ENCODE measurements at regions not wholly inside any gene's neighbourhood (a gene's known extent, or its start where the extent isn't known, plus 50 kb on each side); places are given as distances from the start of the nearest gene placed in this dataset.

GRCh38 chr3:24929521-24929920 lies 434.9 kb upstream of the THRB start:
- DNase-seq: no peak

- DNase-seq: no peak
These were observed 438.8 kb upstream of the THRB start for GRCh38 chr3:24933401-24933800.

GRCh38 chr3:24936574-24936973 lies 441.9 kb upstream of the THRB start:
- no peak for DNase-seq

GRCh38 chr3:24937228-24937627 lies 442.6 kb upstream of the THRB start:
- peak; percentile 19 to 73 (median 42) for DNase-seq

GRCh38 chr3:24937780-24938179 lies 443.1 kb upstream of the THRB start:
- DNase-seq: no peak

GRCh38 chr3:24943961-24944360 lies 449.3 kb upstream of the THRB start:
- no peak for DNase-seq

GRCh38 chr3:24944805-24945520 lies 450.3 kb upstream of the THRB start:
- peak in 2 of 3 donors; percentile 12 to 79 for DNase-seq

- DNase-seq: peak in 1 of 3 donors; percentile 7
These were observed 450.9 kb upstream of the THRB start for GRCh38 chr3:24945563-24945962.

- no peak for DNase-seq
These were observed 452.5 kb upstream of the THRB start for GRCh38 chr3:24947103-24947502.

- DNase-seq: no peak
These were observed 456.5 kb upstream of the THRB start for GRCh38 chr3:24951180-24951579.

GRCh38 chr3:24952388-24952787 lies 457.7 kb upstream of the THRB start:
- no peak for DNase-seq

GRCh38 chr3:24953060-24953771 lies 458.6 kb upstream of the THRB start:
- no peak for DNase-seq

- DNase-seq: no peak
These were observed 462.0 kb upstream of the THRB start for GRCh38 chr3:24956613-24957012.

- DNase-seq: no peak
These were observed 463.6 kb upstream of the THRB start for GRCh38 chr3:24958271-24958670.

GRCh38 chr3:24958910-24959447 lies 464.3 kb upstream of the THRB start:
- no peak for DNase-seq

GRCh38 chr3:24963762-24964625 lies 464.1 kb upstream of the RARB start:
- DNase-seq: peak in 2 of 3 donors; percentile 38 to 66

- no peak for DNase-seq
These were observed 462.2 kb upstream of the RARB start for GRCh38 chr3:24965706-24966385.

GRCh38 chr3:24968036-24968435 lies 460.0 kb upstream of the RARB start:
- DNase-seq: no peak

GRCh38 chr3:24972491-24972890 lies 455.6 kb upstream of the RARB start:
- no peak for DNase-seq

- no peak for DNase-seq
These were observed 446.8 kb upstream of the RARB start for GRCh38 chr3:24981309-24981708.

GRCh38 chr3:24981924-24982323 lies 446.1 kb upstream of the RARB start:
- peak; percentile 27 to 57 (median 43) for DNase-seq

- no peak for DNase-seq
These were observed 442.4 kb upstream of the RARB start for GRCh38 chr3:24985668-24986067.

Measured in muscle of back (tissue), 3 donors.